Upper lobe of left lung (tissue), 4 donors: ENCODE measurements at regions not wholly inside any gene's neighbourhood (a gene's known extent, or its start where the extent isn't known, plus 50 kb on each side); places are given as distances from the start of the nearest gene placed in this dataset.

ENCODE experiments used
- EP300 ChIP-seq, 4 donors: sonication (generic); formaldehyde crosslinking; IDR thresholded peaks; one replicate each; pipeline ENCODE4 v1.5.1; 2017; ENCODE audit warnings: antibody characterized with exemption in 4 of 4, control low read depth in 2 of 4
- POLR2A ChIP-seq, 4 donors: fragments of 450-650 bp; IDR thresholded peaks; one replicate each; pipeline ENCODE4 v1.5.1; 2016 to 2017; ENCODE audit warnings: antibody characterized with exemption in 4 of 4, mild to moderate bottlenecking in 2 of 4
- TF ChIP-seq, protein P1 (sequence below), 6 experiments: fragments of 450-650 bp in 4 of 6; fragments of 200-600 bp in 2 of 6; sonication (generic) in 2 of 6; IDR thresholded peaks; one replicate each; pipeline ENCODE4 v1.5.1; 2016 to 2019; ENCODE audit warnings: antibody characterized with exemption in 6 of 6

DNA sequence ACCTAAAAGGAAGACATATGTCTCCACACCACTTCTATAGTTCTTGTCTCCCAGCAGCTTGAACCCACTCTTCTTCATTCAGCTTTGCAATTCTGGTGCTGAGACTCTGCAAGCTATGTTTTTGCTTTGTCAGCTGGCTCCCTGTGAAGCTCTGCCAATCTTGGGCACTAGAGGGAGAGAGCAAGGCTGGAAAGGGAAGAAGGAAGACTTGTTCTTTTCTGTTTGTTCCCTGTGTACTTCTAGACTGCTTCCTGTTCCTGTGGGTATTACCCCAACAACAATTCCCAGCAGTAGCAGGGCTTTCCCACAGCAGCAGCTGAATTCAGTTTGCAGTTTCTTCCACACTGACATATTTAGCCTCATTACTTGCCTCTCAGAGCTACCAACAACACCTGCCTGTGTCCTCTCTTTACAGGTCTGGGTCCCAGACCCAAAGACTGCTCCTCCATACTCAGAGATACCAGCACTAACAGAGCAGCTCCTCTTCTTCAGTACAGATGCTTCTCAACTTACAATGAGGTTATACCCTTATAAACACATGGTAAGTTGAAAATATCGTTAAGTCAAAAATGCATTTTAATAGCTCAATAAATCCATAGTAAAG is 275.2 kb upstream of the NEGR1 start:
- TF ChIP-seq, protein P1, sequence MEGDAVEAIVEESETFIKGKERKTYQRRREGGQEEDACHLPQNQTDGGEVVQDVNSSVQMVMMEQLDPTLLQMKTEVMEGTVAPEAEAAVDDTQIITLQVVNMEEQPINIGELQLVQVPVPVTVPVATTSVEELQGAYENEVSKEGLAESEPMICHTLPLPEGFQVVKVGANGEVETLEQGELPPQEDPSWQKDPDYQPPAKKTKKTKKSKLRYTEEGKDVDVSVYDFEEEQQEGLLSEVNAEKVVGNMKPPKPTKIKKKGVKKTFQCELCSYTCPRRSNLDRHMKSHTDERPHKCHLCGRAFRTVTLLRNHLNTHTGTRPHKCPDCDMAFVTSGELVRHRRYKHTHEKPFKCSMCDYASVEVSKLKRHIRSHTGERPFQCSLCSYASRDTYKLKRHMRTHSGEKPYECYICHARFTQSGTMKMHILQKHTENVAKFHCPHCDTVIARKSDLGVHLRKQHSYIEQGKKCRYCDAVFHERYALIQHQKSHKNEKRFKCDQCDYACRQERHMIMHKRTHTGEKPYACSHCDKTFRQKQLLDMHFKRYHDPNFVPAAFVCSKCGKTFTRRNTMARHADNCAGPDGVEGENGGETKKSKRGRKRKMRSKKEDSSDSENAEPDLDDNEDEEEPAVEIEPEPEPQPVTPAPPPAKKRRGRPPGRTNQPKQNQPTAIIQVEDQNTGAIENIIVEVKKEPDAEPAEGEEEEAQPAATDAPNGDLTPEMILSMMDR (IDR thresholded peaks at IDR 0.05): peak in 1 of 6 experiments; percentile 7
- TF ChIP-seq POLR2A (IDR thresholded peaks at IDR 0.05) (no peak), EP300 (IDR thresholded peaks at IDR 0.05) (no peak)
